Left ventricle myocardium inferior (tissue), 1 donor: ENCODE measurements at regions not wholly inside any gene's neighbourhood (a gene's known extent, or its start where the extent isn't known, plus 50 kb on each side); places are given as distances from the start of the nearest gene placed in this dataset.
"Not testable (repeated sequence)": the region's sequence is repeated elsewhere in the genome, so short reads cannot be mapped to it uniquely, and the experiment has no call there.

ENCODE experiments used
- DNase-seq: peaks from one replicate; pipeline ENCODE4 v3.0.0-alpha.2; 2020
- H3K27ac ChIP-seq: fragments of 200-600 bp; replicated peaks from 2 replicates; pipeline ENCODE4 v1.8.0; 2021
- H3K27me3 ChIP-seq: fragments of 200-600 bp; 2 replicates; pipeline ENCODE4 v1.8.0; 2021; ENCODE audit warnings: low read depth
- H3K36me3 ChIP-seq: fragments of 200-600 bp; 2 replicates; pipeline ENCODE4 v1.8.0; 2021
- H3K4me1 ChIP-seq: fragments of 200-600 bp; 2 replicates; pipeline ENCODE4 v1.8.0; 2021
- H3K4me3 ChIP-seq: fragments of 200-600 bp; 2 replicates; pipeline ENCODE4 v1.8.0; 2021; ENCODE audit warnings: mild to moderate bottlenecking, moderate library complexity
- H3K9me3 ChIP-seq: fragments of 200-600 bp; replicated peaks from 2 replicates; pipeline ENCODE4 v1.8.0; 2021
- CTCF ChIP-seq: fragments of 200-600 bp; IDR thresholded peaks from 2 replicates; pipeline ENCODE4 v1.8.0; 2021; ENCODE audit warnings: antibody characterized with exemption, mild to moderate bottlenecking, borderline replicate concordance
- intact Hi-C: fragments of 100-400 bp; cut with micrococcal nuclease; formaldehyde crosslinking; loops from one replicate; pipeline ENCODE4 v1.11.0; 2022
- donor health status: DM: no; HTN: yes; CAD: no; lungs with severe emphysema.

GRCh38 chr3:75951941-75952340, 166.6 kb upstream of the ZNF717 start:
- Histone ChIP-seq H3K27ac (no peak overlapping the region), H3K4me3 (no peak overlapping the region), H3K36me3 (no peaks in the 10 kb centered on the region), H3K27me3 (no peaks in the 10 kb centered on the region), H3K9me3 (peaks cover 10% of the 10 kb centered on the region), H3K4me1 (no peaks in the 10 kb centered on the region)
- TF ChIP-seq CTCF, result no peak
- intact Hi-C loops, result no loop called here
- no peak for DNase-seq

GRCh38 chr3:75960031-75960430, 174.7 kb upstream of the ZNF717 start:
- peaks cover 36% of the 10 kb centered on the region for H3K9me3 ChIP-seq
- H3K27me3 ChIP-seq, H3K27ac ChIP-seq, DNase-seq, H3K4me3 ChIP-seq, H3K36me3 ChIP-seq, H3K4me1 ChIP-seq, intact Hi-C loops: not testable (repeated sequence)

- H3K9me3 ChIP-seq, result peaks cover 36% of the 10 kb centered on the region
- intact Hi-C loops, H3K27me3 ChIP-seq, H3K27ac ChIP-seq, H3K4me3 ChIP-seq, DNase-seq, H3K36me3 ChIP-seq, H3K4me1 ChIP-seq: not testable (repeated sequence)
Observed at GRCh38 chr3:75962054-75962453, 176.7 kb upstream of the ZNF717 start.

GRCh38 chr3:75967071-75967470, 181.7 kb upstream of the ZNF717 start:
- no peaks in the 10 kb centered on the region for H3K4me1 ChIP-seq
- H3K27me3 ChIP-seq, result no peaks in the 10 kb centered on the region
- DNase-seq, result no peak
- intact Hi-C loops, result no loop called here
- no peak overlapping the region for H3K27ac ChIP-seq
- no peak overlapping the region for H3K4me3 ChIP-seq
- H3K36me3 ChIP-seq, result no peaks in the 10 kb centered on the region
- no peak for TF ChIP-seq CTCF
- H3K9me3 ChIP-seq, result peaks cover 20% of the 10 kb centered on the region

- Histone ChIP-seq H3K27ac (no peak overlapping the region), H3K4me1 (no peaks in the 10 kb centered on the region), H3K36me3 (no peaks in the 10 kb centered on the region), H3K9me3 (peaks cover 16% of the 10 kb centered on the region), H3K27me3 (no peaks in the 10 kb centered on the region), H3K4me3 (no peak overlapping the region)
- intact Hi-C loops, result no loop called here
- no peak for TF ChIP-seq CTCF
- no peak for DNase-seq
Observed at GRCh38 chr3:75978686-75979085, 193.3 kb upstream of the ZNF717 start.

GRCh38 chr3:75981401-75981800, 196.1 kb upstream of the ZNF717 start:
- H3K36me3 ChIP-seq, result no peaks in the 10 kb centered on the region
- H3K9me3 ChIP-seq, result peaks cover 7% of the 10 kb centered on the region
- DNase-seq, result no peak
- H3K4me1 ChIP-seq, result no peaks in the 10 kb centered on the region
- no peak overlapping the region for H3K27ac ChIP-seq
- no peak for TF ChIP-seq CTCF
- H3K4me3 ChIP-seq, result no peak overlapping the region
- no peaks in the 10 kb centered on the region for H3K27me3 ChIP-seq
- intact Hi-C loops, result no loop called here

GRCh38 chr3:75982151-75982550, 196.8 kb upstream of the ZNF717 start:
- intact Hi-C loops, result no loop called here
- Histone ChIP-seq H3K9me3 (peaks cover 7% of the 10 kb centered on the region), H3K27me3 (no peaks in the 10 kb centered on the region), H3K27ac (no peak overlapping the region), H3K4me1 (no peaks in the 10 kb centered on the region), H3K36me3 (no peaks in the 10 kb centered on the region), H3K4me3 (no peak overlapping the region)
- DNase-seq, result no peak
- no peak for TF ChIP-seq CTCF
